ENCODE measurements at regions not wholly inside any gene's neighbourhood (a gene's known extent, or its start where the extent isn't known, plus 50 kb on each side); places are given as distances from the start of the nearest gene placed in this dataset.
A peak's percentile ranks its signal among the peaks of the same experiment; 100 is the strongest.

DNA sequence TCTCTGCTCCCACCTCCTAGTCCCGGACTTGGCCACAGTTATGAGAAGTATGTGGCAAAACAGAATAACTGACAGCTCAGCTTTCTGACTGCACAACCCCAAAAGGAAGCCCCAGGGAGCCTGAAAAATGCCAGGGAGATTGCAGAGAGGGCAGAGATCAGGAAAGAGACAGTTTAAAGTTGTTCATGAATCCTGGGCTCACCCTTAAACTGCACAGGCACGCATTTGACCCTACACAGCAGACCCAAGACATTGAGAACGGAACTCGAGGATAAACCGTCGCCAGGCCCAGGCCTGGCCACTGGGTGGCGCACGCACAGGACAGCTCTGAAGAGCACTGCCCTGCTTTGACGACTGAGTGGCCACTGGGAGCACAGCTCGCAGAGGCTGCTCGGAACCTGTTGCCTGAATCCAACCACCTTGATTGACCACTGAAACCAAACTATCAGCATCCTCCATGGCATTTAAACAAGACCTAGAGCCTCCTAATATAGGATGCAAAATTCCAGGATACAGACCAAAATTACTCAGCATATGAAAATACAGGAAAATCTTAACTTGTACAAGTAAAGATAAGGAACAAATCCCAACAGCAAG lies 114.0 kb downstream of the C16orf95 start:
- H3K4me1 ChIP-seq (ENCODE audit: control insufficient read depth in 2 of 3, insufficient read depth in 2 of 3, low read depth in 1 of 3, low read length in 3 of 3): no peaks in the 10 kb centered on the region
- DNase-seq (peak in 3 of 5 donors; percentile 69 to 89 (median 81)), FAIRE-seq (no peak)
- TF ChIP-seq, protein P1, sequence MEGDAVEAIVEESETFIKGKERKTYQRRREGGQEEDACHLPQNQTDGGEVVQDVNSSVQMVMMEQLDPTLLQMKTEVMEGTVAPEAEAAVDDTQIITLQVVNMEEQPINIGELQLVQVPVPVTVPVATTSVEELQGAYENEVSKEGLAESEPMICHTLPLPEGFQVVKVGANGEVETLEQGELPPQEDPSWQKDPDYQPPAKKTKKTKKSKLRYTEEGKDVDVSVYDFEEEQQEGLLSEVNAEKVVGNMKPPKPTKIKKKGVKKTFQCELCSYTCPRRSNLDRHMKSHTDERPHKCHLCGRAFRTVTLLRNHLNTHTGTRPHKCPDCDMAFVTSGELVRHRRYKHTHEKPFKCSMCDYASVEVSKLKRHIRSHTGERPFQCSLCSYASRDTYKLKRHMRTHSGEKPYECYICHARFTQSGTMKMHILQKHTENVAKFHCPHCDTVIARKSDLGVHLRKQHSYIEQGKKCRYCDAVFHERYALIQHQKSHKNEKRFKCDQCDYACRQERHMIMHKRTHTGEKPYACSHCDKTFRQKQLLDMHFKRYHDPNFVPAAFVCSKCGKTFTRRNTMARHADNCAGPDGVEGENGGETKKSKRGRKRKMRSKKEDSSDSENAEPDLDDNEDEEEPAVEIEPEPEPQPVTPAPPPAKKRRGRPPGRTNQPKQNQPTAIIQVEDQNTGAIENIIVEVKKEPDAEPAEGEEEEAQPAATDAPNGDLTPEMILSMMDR (IDR thresholded peaks at IDR 0.05; ENCODE audit: borderline replicate concordance, extremely low read depth, insufficient read depth): peak; percentile 48
- H3K9me3 ChIP-seq (ENCODE audit: control insufficient read depth in 2 of 3, insufficient read depth in 1 of 3, low read length in 3 of 3): no peaks in the 10 kb centered on the region
- no peaks in the 10 kb centered on the region for H3K36me3 ChIP-seq (ENCODE audit: control insufficient read depth in 2 of 3, insufficient read depth in 3 of 3, low read length in 3 of 3)
- no peak overlapping the region for H3K9ac ChIP-seq (ENCODE audit: low read length in 3 of 3)
- peak overlapping the region in 1 of 2 donors; percentile 17 for H3K27ac ChIP-seq (ENCODE audit: low read depth in 2 of 2, low read length in 2 of 2)
- intact Hi-C loops (cut with DNase I): no loop called here
- H3K27me3 ChIP-seq (ENCODE audit: control insufficient read depth, insufficient read depth, low read length): no peaks in the 10 kb centered on the region
- H3K4me3 ChIP-seq (ENCODE audit: low read length in 3 of 3): no peak overlapping the region

DNA sequence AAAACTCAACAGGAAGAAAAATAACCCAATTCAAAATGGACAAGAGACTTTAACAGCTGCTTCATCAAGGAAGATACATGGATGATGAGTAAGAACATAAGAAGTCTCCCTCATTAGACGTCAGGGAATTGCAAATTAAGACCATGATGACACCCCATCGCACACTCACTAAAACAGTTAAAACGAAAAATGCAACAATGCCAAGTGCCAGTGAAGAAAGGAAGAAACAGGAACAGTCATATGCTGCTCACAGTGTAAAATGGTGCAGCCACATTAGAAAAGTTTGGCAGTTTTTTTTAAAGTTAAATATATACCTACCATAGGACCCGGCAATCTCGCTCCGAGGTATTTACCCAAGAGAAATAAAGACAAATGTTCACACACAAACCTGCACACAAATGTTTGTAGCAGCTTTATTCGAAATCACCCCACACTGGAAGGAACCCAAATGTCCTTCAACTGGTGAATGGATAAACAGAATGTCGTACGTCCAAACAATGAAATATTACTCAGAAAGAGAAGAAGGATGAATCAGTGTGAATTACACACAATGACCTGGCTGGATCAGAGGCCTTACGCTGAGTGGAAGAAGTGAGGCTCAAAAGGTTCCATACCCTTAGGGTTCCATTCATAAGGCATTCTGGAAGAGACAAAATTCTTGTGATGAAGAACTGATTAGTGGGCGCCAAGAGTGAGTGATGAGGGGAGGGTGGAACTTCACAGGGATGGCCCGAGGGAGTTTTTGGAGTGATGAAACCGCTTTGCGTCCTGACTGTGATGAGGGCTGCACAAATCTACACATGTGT lies 110.3 kb downstream of the C16orf95 start:
- TF ChIP-seq, protein P1 (IDR thresholded peaks at IDR 0.05; ENCODE audit: borderline replicate concordance, extremely low read depth, insufficient read depth): no peak
- no peaks in the 10 kb centered on the region for H3K27me3 ChIP-seq (ENCODE audit: control insufficient read depth, insufficient read depth, low read length)
- no peak overlapping the region for H3K27ac ChIP-seq (ENCODE audit: low read depth in 2 of 2, low read length in 2 of 2)
- H3K36me3 ChIP-seq (ENCODE audit: control insufficient read depth in 2 of 3, insufficient read depth in 3 of 3, low read length in 3 of 3): peaks cover 0 to 5% (median 0%) of the 10 kb centered on the region in 3 donors
- no peak overlapping the region for H3K4me3 ChIP-seq (ENCODE audit: low read length in 3 of 3)
- DNase-seq (no peak), FAIRE-seq (no peak)
- H3K4me1 ChIP-seq (ENCODE audit: control insufficient read depth in 2 of 3, insufficient read depth in 2 of 3, low read depth in 1 of 3, low read length in 3 of 3): no peaks in the 10 kb centered on the region
- intact Hi-C loops (cut with DNase I): no loop called here
- peaks cover 0 to 5% (median 0%) of the 10 kb centered on the region in 3 donors for H3K9me3 ChIP-seq (ENCODE audit: control insufficient read depth in 2 of 3, insufficient read depth in 1 of 3, low read length in 3 of 3)
- no peak overlapping the region for H3K9ac ChIP-seq (ENCODE audit: low read length in 3 of 3)

DNA sequence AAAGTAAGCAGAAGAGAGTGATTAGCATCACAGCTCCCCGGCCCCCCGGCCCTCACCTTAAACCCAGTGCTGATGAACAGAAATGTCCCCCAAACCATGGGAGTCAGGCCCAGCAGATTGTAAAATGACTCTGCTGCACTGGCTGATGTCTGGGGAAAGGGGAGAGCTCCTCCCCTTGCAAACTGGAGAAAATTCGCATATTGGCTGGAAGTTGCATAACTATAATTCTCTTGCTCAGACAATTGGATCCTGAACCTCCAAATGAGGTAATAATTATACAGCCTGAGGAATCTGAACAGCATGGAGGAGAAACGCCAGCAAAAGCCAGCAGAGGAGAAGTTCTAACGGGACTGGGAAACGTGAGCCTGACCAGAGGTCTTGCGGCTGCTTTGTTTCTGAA lies 109.7 kb downstream of the C16orf95 start:
- TF ChIP-seq, protein P1 (IDR thresholded peaks at IDR 0.05; ENCODE audit: borderline replicate concordance, extremely low read depth, insufficient read depth): no peak
- DNase-seq: peak in 1 of 5 donors; percentile 65
- H3K9ac ChIP-seq (ENCODE audit: low read length in 3 of 3): no peak overlapping the region

More for the DNA sequence above, 109.7 kb downstream of the C16orf95 start:
- H3K4me1 ChIP-seq (ENCODE audit: control insufficient read depth in 2 of 3, insufficient read depth in 2 of 3, low read depth in 1 of 3, low read length in 3 of 3): no peaks in the 10 kb centered on the region
- H3K9me3 ChIP-seq (ENCODE audit: control insufficient read depth in 2 of 3, insufficient read depth in 1 of 3, low read length in 3 of 3): peaks cover 0 to 5% (median 0%) of the 10 kb centered on the region in 3 donors
- intact Hi-C loops (cut with DNase I): no loop called here
- H3K27me3 ChIP-seq (ENCODE audit: control insufficient read depth, insufficient read depth, low read length): no peaks in the 10 kb centered on the region
- H3K27ac ChIP-seq (ENCODE audit: low read depth in 2 of 2, low read length in 2 of 2): no peak overlapping the region
- no peak for FAIRE-seq
- peaks cover 0 to 5% (median 0%) of the 10 kb centered on the region in 3 donors for H3K36me3 ChIP-seq (ENCODE audit: control insufficient read depth in 2 of 3, insufficient read depth in 3 of 3, low read length in 3 of 3)
- no peak overlapping the region for H3K4me3 ChIP-seq (ENCODE audit: low read length in 3 of 3)

All from kidney (tissue), 13 donors.